H9 (cell line): ENCODE measurements at regions not wholly inside any gene's neighbourhood (a gene's known extent, or its start where the extent isn't known, plus 50 kb on each side); places are given as distances from the start of the nearest gene placed in this dataset.

ENCODE experiments used
- DNase-seq: peaks from one replicate; pipeline ENCODE4 v3.0.0-alpha.2; 2017
- H2AFZ ChIP-seq: one replicate; pipeline ENCODE4 v1.6.1; 2013; ENCODE audit warnings: mild to moderate bottlenecking, low read length, control low read depth, moderate library complexity
- H2AK5ac ChIP-seq: 2 replicates; pipeline ENCODE4 v1.6.1; 2013; ENCODE audit warnings: low read length, control low read depth, mixed read lengths; ENCODE audit not compliant: insufficient read length
- H2BK120ac ChIP-seq: one replicate; pipeline ENCODE4 v1.6.1; 2013; ENCODE audit warnings: low read depth, mild to moderate bottlenecking, low read length, control low read depth, inconsistent platforms; ENCODE audit not compliant: poor library complexity, severe bottlenecking
- H2BK12ac ChIP-seq: 2 replicates; pipeline ENCODE4 v1.6.1; 2013; ENCODE audit warnings: low read length, control low read depth, mixed read lengths, low read depth; ENCODE audit not compliant: insufficient read length
- H2BK15ac ChIP-seq: 2 replicates; pipeline ENCODE4 v1.6.1; 2013; ENCODE audit warnings: low read depth, low read length, control low read depth
- H2BK20ac ChIP-seq: one replicate; pipeline ENCODE4 v1.6.1; 2013; ENCODE audit warnings: low read depth, mild to moderate bottlenecking, low read length, control low read depth, inconsistent platforms; ENCODE audit not compliant: poor library complexity, severe bottlenecking
- H2BK5ac ChIP-seq: 2 replicates; pipeline ENCODE4 v1.6.1; 2013; ENCODE audit warnings: low read length, control low read depth, mixed read lengths; ENCODE audit not compliant: insufficient read length
- H3K14ac ChIP-seq: 2 replicates; pipeline ENCODE4 v1.6.1; 2013; ENCODE audit warnings: low read length, control low read depth; ENCODE audit not compliant: insufficient read depth
- H3K18ac ChIP-seq: 2 replicates; pipeline ENCODE4 v1.6.1; 2013; ENCODE audit warnings: low read depth, mild to moderate bottlenecking, mixed read lengths, low read length, control low read depth; ENCODE audit not compliant: insufficient read length
- H3K23ac ChIP-seq: 2 replicates; pipeline ENCODE4 v1.6.1; 2013; ENCODE audit warnings: low read length, control low read depth, mixed read lengths, low read depth; ENCODE audit not compliant: insufficient read length
- H3K23me2 ChIP-seq: 2 replicates; pipeline ENCODE4 v1.6.1; 2013; ENCODE audit warnings: low read depth, mild to moderate bottlenecking, mixed read lengths, low read length, control low read depth; ENCODE audit not compliant: insufficient read length, poor library complexity, severe bottlenecking
- H3K27ac ChIP-seq: 2 replicates; pipeline ENCODE4 v1.5.1; 2013; ENCODE audit warnings: low read length, control low read depth, mixed read lengths, low read depth; ENCODE audit not compliant: insufficient read length
- H3K27me3 ChIP-seq: 2 replicates; pipeline ENCODE4 v1.6.1; 2013; ENCODE audit warnings: low read length, control low read depth, inconsistent platforms; ENCODE audit not compliant: insufficient read depth
- H3K4ac ChIP-seq: 2 replicates; pipeline ENCODE4 v1.6.1; 2013; ENCODE audit warnings: low read depth, mild to moderate bottlenecking, control low read depth, inconsistent platforms, low read length, moderate library complexity
- H3K4me1 ChIP-seq: 2 replicates; pipeline ENCODE4 v1.6.1; 2013; ENCODE audit warnings: low read length, control low read depth, inconsistent platforms; ENCODE audit not compliant: insufficient read depth
- H3K4me2 ChIP-seq: 2 replicates; pipeline ENCODE4 v1.6.1; 2013; ENCODE audit warnings: low read length, control low read depth, mixed read lengths; ENCODE audit not compliant: insufficient read length, insufficient read depth
- H3K56ac ChIP-seq: 2 replicates; pipeline ENCODE4 v1.6.1; 2013; ENCODE audit warnings: low read depth, mild to moderate bottlenecking, mixed read lengths, low read length, control low read depth; ENCODE audit not compliant: insufficient read length
- H3K79me1 ChIP-seq: 2 replicates; pipeline ENCODE4 v1.6.1; 2013; ENCODE audit warnings: low read depth, mild to moderate bottlenecking, moderate library complexity, low read length, control low read depth, inconsistent platforms; ENCODE audit not compliant: insufficient read depth, poor library complexity, severe bottlenecking
- H3K79me2 ChIP-seq: 2 replicates; pipeline ENCODE4 v1.6.1; 2013; ENCODE audit warnings: low read length, control low read depth, inconsistent platforms; ENCODE audit not compliant: insufficient read depth
- H3K9ac ChIP-seq: 2 replicates; pipeline ENCODE4 v1.6.1; 2013; ENCODE audit warnings: low read length, control low read depth, mixed read lengths; ENCODE audit not compliant: insufficient read length; ENCODE audit errors: extremely low read depth
- H3K9me3 ChIP-seq: one replicate; pipeline ENCODE4 v1.6.1; 2013; ENCODE audit warnings: low read depth, low read length, inconsistent platforms; ENCODE audit not compliant: control insufficient read depth
- H3T11ph ChIP-seq: one replicate; pipeline ENCODE4 v1.6.1; 2013; ENCODE audit warnings: mild to moderate bottlenecking, low read length, control low read depth, inconsistent platforms
- H4K20me1 ChIP-seq: one replicate; pipeline ENCODE4 v1.6.1; 2013; ENCODE audit not compliant: control insufficient read depth, insufficient read length, insufficient read depth
- H4K5ac ChIP-seq: 2 replicates; pipeline ENCODE4 v1.6.1; 2013; ENCODE audit warnings: low read depth, mild to moderate bottlenecking, mixed read lengths, low read length, control low read depth; ENCODE audit not compliant: insufficient read length
- H4K8ac ChIP-seq: replicated peaks from 2 replicates; pipeline ENCODE4 v1.6.1; 2013; ENCODE audit warnings: low read length, control low read depth, mixed read lengths, low read depth; ENCODE audit not compliant: insufficient read length
- H4K91ac ChIP-seq: 2 replicates; pipeline ENCODE4 v1.6.1; 2013; ENCODE audit warnings: low read depth, mild to moderate bottlenecking, moderate library complexity, mixed read lengths, low read length, control low read depth; ENCODE audit not compliant: insufficient read length
- H3K27ac Mint-ChIP-seq, 3 experiments: 2 replicates in 2 of 3; 3 replicates in 1 of 3; pipeline ENCODE4 v1.8.0; 2020 to 2021; ENCODE audit warnings: mixed read lengths in 3 of 3, mild to moderate bottlenecking in 1 of 3, moderate library complexity in 1 of 3
- H3K27me3 Mint-ChIP-seq: 2 replicates; pipeline ENCODE4 v1.8.0; 2021; ENCODE audit warnings: low read depth, mild to moderate bottlenecking, moderate library complexity, mixed read lengths
- H3K36me3 Mint-ChIP-seq, 3 experiments: 2 replicates in 2 of 3; 3 replicates in 1 of 3; pipeline ENCODE4 v1.8.0; 2020 to 2021; ENCODE audit warnings: low read depth in 3 of 3, mixed read lengths in 3 of 3; ENCODE audit not compliant: insufficient read depth in 1 of 3
- H3K4me1 Mint-ChIP-seq, 2 experiments: 2 replicates each; pipeline ENCODE4 v1.8.0; 2020; ENCODE audit warnings: mixed read lengths in 2 of 2
- H3K4me3 Mint-ChIP-seq, 2 experiments: 2 replicates in 1 of 2; 3 replicates in 1 of 2; pipeline ENCODE4 v1.8.0; 2020 to 2021; ENCODE audit warnings: mild to moderate bottlenecking in 2 of 2, mixed read lengths in 2 of 2, moderate library complexity in 1 of 2
- H3K9me3 Mint-ChIP-seq, 2 experiments: 2 replicates in 1 of 2; 3 replicates in 1 of 2; pipeline ENCODE4 v1.8.0; 2020; ENCODE audit warnings: mild to moderate bottlenecking in 2 of 2, mixed read lengths in 2 of 2, moderate library complexity in 1 of 2
- CTCF ChIP-seq: fragments of 200-600 bp; sonication (generic); conservative IDR thresholded peaks from 3 replicates; pipeline ENCODE4 v1.8.0; 2021; ENCODE audit warnings: antibody characterized with exemption, mild to moderate bottlenecking
- WGBS: extraction: QIAGEN DNeasy Blood & Tissue Kit; methylation state at CpG from one replicate; pipeline ENCODE4 v1.1.7; 2013; ENCODE audit warnings: missing lambda C conversion rate, low lambda C conversion rate, mixed read lengths; ENCODE audit not compliant: insufficient read length; ENCODE audit errors: extremely low coverage; 5-methylcytosine and 5-hydroxymethylcytosine counted together

GRCh38 chr5:2178528-2178927 is 295.8 kb upstream of the IRX4 start:
- no peak overlapping the region for H3K27ac Mint-ChIP-seq
- Histone ChIP-seq H3K79me1 (no peaks in the 10 kb centered on the region), H3K27me3 (no peaks in the 10 kb centered on the region), H3K9ac (no peak overlapping the region), H3K79me2 (no peaks in the 10 kb centered on the region), H3K18ac (no peak overlapping the region), H2BK20ac (no peak overlapping the region), H2BK120ac (no peak overlapping the region), H3K4me2 (no peak overlapping the region), H3K56ac (no peak overlapping the region), H3K23me2 (no peaks in the 10 kb centered on the region), H4K20me1 (no peaks in the 10 kb centered on the region), H4K91ac (no peak overlapping the region), H2BK15ac (no peak overlapping the region), H4K5ac (no peak overlapping the region), H3K27ac (no peak overlapping the region), H3K14ac (peak overlapping the region; percentile 8; the same call in 1 of the 2 replicates), H3K23ac (no peak overlapping the region), H3K4me1 (no peaks in the 10 kb centered on the region), H2BK5ac (no peak overlapping the region), H4K8ac (no peak overlapping the region), H2AK5ac (no peak overlapping the region), H3T11ph (no peak overlapping the region), H3K4ac (no peak overlapping the region), H2BK12ac (no peak overlapping the region), H3K9me3 (no peaks in the 10 kb centered on the region), H2AFZ (no peak overlapping the region)
- no peak overlapping the region for H3K4me3 Mint-ChIP-seq
- peak; percentile 23 for DNase-seq
- H3K36me3 Mint-ChIP-seq, result no peaks in the 10 kb centered on the region
- H3K27me3 Mint-ChIP-seq, result no peaks in the 10 kb centered on the region
- WGBS, result no CpG with 5 or more reads among the region's 12 CpGs
- no peaks in the 10 kb centered on the region for H3K9me3 Mint-ChIP-seq
- H3K4me1 Mint-ChIP-seq, result no peaks in the 10 kb centered on the region
- TF ChIP-seq CTCF, result no peak
